ENCODE measurements at regions not wholly inside any gene's neighbourhood (a gene's known extent, or its start where the extent isn't known, plus 50 kb on each side); places are given as distances from the start of the nearest gene placed in this dataset.

- BruUV-seq (replicated peaks): no TSS peak
- H3K27me3 ChIP-seq (replicated peaks in 1 of 2; ENCODE audit: control insufficient read depth in 2 of 2, insufficient read depth in 2 of 2, low read length in 1 of 2): no peaks in the 10 kb centered on the region
- no peak for DNase-seq (ENCODE audit: low read depth, low spot score)
- no peak overlapping the region for H2AFZ ChIP-seq (ENCODE audit: control insufficient read depth, low read depth, low read length)
- ChIA-PET SMC1A (ENCODE audit: uncharacterized antibody, unreplicated experiment) (no interaction called here), RAD21 (ENCODE audit: unreplicated experiment) (no interaction called here), POLR2A (no interaction called here), CTCF (interaction anchor here (0.7 kb wide), 1 partner anchor 441 kb away, joined by 3 read pairs; no protein-coding TSS in a partner anchor)
- TF ChIP-seq, protein P1, sequence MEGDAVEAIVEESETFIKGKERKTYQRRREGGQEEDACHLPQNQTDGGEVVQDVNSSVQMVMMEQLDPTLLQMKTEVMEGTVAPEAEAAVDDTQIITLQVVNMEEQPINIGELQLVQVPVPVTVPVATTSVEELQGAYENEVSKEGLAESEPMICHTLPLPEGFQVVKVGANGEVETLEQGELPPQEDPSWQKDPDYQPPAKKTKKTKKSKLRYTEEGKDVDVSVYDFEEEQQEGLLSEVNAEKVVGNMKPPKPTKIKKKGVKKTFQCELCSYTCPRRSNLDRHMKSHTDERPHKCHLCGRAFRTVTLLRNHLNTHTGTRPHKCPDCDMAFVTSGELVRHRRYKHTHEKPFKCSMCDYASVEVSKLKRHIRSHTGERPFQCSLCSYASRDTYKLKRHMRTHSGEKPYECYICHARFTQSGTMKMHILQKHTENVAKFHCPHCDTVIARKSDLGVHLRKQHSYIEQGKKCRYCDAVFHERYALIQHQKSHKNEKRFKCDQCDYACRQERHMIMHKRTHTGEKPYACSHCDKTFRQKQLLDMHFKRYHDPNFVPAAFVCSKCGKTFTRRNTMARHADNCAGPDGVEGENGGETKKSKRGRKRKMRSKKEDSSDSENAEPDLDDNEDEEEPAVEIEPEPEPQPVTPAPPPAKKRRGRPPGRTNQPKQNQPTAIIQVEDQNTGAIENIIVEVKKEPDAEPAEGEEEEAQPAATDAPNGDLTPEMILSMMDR (IDR thresholded peaks at IDR 0.05 in 2 of 3, conservative IDR thresholded peaks at IDR 0.05 in 1 of 3; ENCODE audit: control insufficient read depth in 2 of 3, extremely low read depth in 1 of 3, insufficient read depth in 1 of 3, low read depth in 3 of 3, low read length in 3 of 3): no peak
- H3K4me3 ChIP-seq: no peak overlapping the region
- H3K9me3 ChIP-seq (replicated peaks; ENCODE audit: control insufficient read depth, insufficient read depth, low read length): no peaks in the 10 kb centered on the region
- no peaks in the 10 kb centered on the region for H4K20me1 ChIP-seq (ENCODE audit: control insufficient read depth, insufficient read depth)
- H3K36me3 ChIP-seq (ENCODE audit: control insufficient read depth in 2 of 2, insufficient read depth in 2 of 2, low read length in 1 of 2): no peaks in the 10 kb centered on the region
- intact Hi-C loops (cut with micrococcal nuclease; ENCODE audit: unreplicated experiment): no loop called here
- H3K79me2 ChIP-seq (ENCODE audit: control insufficient read depth, insufficient read depth, low read length): no peaks in the 10 kb centered on the region
- H3K4me1 ChIP-seq (ENCODE audit: control insufficient read depth, insufficient read depth, low read length): no peaks in the 10 kb centered on the region
- in situ Hi-C loops (cut with MboI): no loop called here
- no peak overlapping the region for H3K4me2 ChIP-seq (ENCODE audit: control insufficient read depth, insufficient read depth)
- no peak overlapping the region for H3K9ac ChIP-seq (ENCODE audit: control insufficient read depth, insufficient read depth, low read length)
- H3K27ac ChIP-seq (ENCODE audit: control insufficient read depth, insufficient read depth): no peak overlapping the region
- ATAC-seq: no peak
- no peak for FAIRE-seq
- 5% methylated on average over 5 of the region's 5 CpGs for WGBS (ENCODE audit: insufficient coverage, insufficient replicate concordance, low lambda C conversion rate, missing lambda C conversion rate)
These were observed 85.2 kb upstream of the CDC42BPA start for GRCh38 chr1:227403535-227403934.

- H2AFZ ChIP-seq (ENCODE audit: control insufficient read depth, low read depth, low read length): no peak overlapping the region
- no peaks in the 10 kb centered on the region for H3K9me3 ChIP-seq (replicated peaks; ENCODE audit: control insufficient read depth, insufficient read depth, low read length)
- FAIRE-seq: no peak
- no peaks in the 10 kb centered on the region for H3K4me1 ChIP-seq (ENCODE audit: control insufficient read depth, insufficient read depth, low read length)
- H3K79me2 ChIP-seq (ENCODE audit: control insufficient read depth, insufficient read depth, low read length): no peaks in the 10 kb centered on the region
- ChIA-PET RAD21 (ENCODE audit: unreplicated experiment) (no interaction called here), POLR2A (interaction anchor here (0.7 kb wide), 1 partner anchor 532 kb away, joined by 3 read pairs; the partner anchor contains the start of gene PSEN2), CTCF (no interaction called here), SMC1A (ENCODE audit: uncharacterized antibody, unreplicated experiment) (no interaction called here)
- H4K20me1 ChIP-seq (ENCODE audit: control insufficient read depth, insufficient read depth): no peaks in the 10 kb centered on the region
- ATAC-seq: no peak
- DNase-seq (ENCODE audit: low read depth, low spot score): no peak
- no peaks in the 10 kb centered on the region for H3K27me3 ChIP-seq (replicated peaks in 1 of 2; ENCODE audit: control insufficient read depth in 2 of 2, insufficient read depth in 2 of 2, low read length in 1 of 2)
- no TSS peak for BruUV-seq (replicated peaks)
- in situ Hi-C loops (cut with MboI) (no loop called here), intact Hi-C loops (cut with micrococcal nuclease; ENCODE audit: unreplicated experiment) (no loop called here)
- no peak overlapping the region for H3K4me3 ChIP-seq
- WGBS (ENCODE audit: insufficient coverage, insufficient replicate concordance, low lambda C conversion rate, missing lambda C conversion rate): 25% methylated on average over 10 of the region's 10 CpGs
- no peaks in the 10 kb centered on the region for H3K36me3 ChIP-seq (ENCODE audit: control insufficient read depth in 2 of 2, insufficient read depth in 2 of 2, low read length in 1 of 2)
- no peak overlapping the region for H3K9ac ChIP-seq (ENCODE audit: control insufficient read depth, insufficient read depth, low read length)
- no peak overlapping the region for H3K27ac ChIP-seq (ENCODE audit: control insufficient read depth, insufficient read depth)
- TF ChIP-seq NR2C1 (IDR thresholded peaks at IDR 0.05) (no peak), ZNF384 (IDR thresholded peaks at IDR 0.05; ENCODE audit: borderline replicate concordance, low read depth, low read length) (no peak), ZNF24 (IDR thresholded peaks at IDR 0.05) (no peak), HDAC2 (IDR thresholded peaks at IDR 0.05) (no peak), TBL1XR1 (IDR thresholded peaks at IDR 0.05; ENCODE audit: low read depth, low read length) (no peak), RB1 (IDR thresholded peaks at IDR 0.05; ENCODE audit: borderline replicate concordance) (no peak), MYC (IDR thresholded peaks at IDR 0.05; ENCODE audit: insufficient read depth, insufficient read length, insufficient replicate concordance, low read length, severe bottlenecking) (no peak), SUZ12 (IDR thresholded peaks at IDR 0.05; ENCODE audit: unreplicated experiment) (no peak)
- H3K4me2 ChIP-seq (ENCODE audit: control insufficient read depth, insufficient read depth): no peak overlapping the region
These were observed 83.5 kb upstream of the CDC42BPA start for GRCh38 chr1:227401562-227402342.

Data from GM12878 (cell line).